Hematopoietic multipotent progenitor cell treated with erythropoietin and hydrocortisone succinate and interleukin-3 and kit ligand, for 15 days (in vitro differentiated cells): ENCODE measurements at regions not wholly inside any gene's neighbourhood (a gene's known extent, or its start where the extent isn't known, plus 50 kb on each side); places are given as distances from the start of the nearest gene placed in this dataset.

Source experiments
- DNase-seq: peaks from one replicate; pipeline ENCODE4 v3.0.0-alpha.2; 2015; ENCODE audit warnings: low spot score

GRCh38 chr21:35343046-35343819 lies 294.1 kb upstream of the RUNX1 start:
- no peak for DNase-seq

GRCh38 chr21:35342440-35342839 lies 293.3 kb upstream of the RUNX1 start:
- no peak for DNase-seq

- DNase-seq = no peak
Observed at GRCh38 chr21:35340273-35340672, 291.2 kb upstream of the RUNX1 start.

- no peak for DNase-seq
Observed at GRCh38 chr21:35338881-35339632, 290.0 kb upstream of the RUNX1 start.

GRCh38 chr21:35338281-35338680 lies 289.2 kb upstream of the RUNX1 start:
- no peak for DNase-seq

- DNase-seq = no peak
Observed at GRCh38 chr21:35337573-35337972, 288.5 kb upstream of the RUNX1 start.

- no peak for DNase-seq
Observed at GRCh38 chr21:35336534-35336933, 287.4 kb upstream of the RUNX1 start.

- DNase-seq = no peak
Observed at GRCh38 chr21:35335951-35336446, 286.9 kb upstream of the RUNX1 start.

GRCh38 chr21:35333831-35334618 lies 284.9 kb upstream of the RUNX1 start:
- no peak for DNase-seq

GRCh38 chr21:35332841-35333426 lies 283.8 kb upstream of the RUNX1 start:
- no peak for DNase-seq

GRCh38 chr21:35329940-35330660 lies 281.0 kb upstream of the RUNX1 start:
- DNase-seq = no peak

GRCh38 chr21:35328856-35329455 lies 279.9 kb upstream of the RUNX1 start:
- DNase-seq = no peak

- DNase-seq = no peak
Observed at GRCh38 chr21:35326677-35327076, 277.6 kb upstream of the RUNX1 start.

GRCh38 chr21:35325953-35326352 lies 276.9 kb upstream of the RUNX1 start:
- no peak for DNase-seq

- DNase-seq = no peak
Observed at GRCh38 chr21:35324372-35325220, 275.5 kb upstream of the RUNX1 start.

- no peak for DNase-seq
Observed at GRCh38 chr21:35323947-35324346, 274.8 kb upstream of the RUNX1 start.

GRCh38 chr21:35321322-35322200 lies 272.5 kb upstream of the RUNX1 start:
- no peak for DNase-seq

GRCh38 chr21:35319684-35320283 lies 270.7 kb upstream of the RUNX1 start:
- DNase-seq = no peak

GRCh38 chr21:35316933-35317332 lies 267.8 kb upstream of the RUNX1 start:
- no peak for DNase-seq
